ENCODE measurements at regions not wholly inside any gene's neighbourhood (a gene's known extent, or its start where the extent isn't known, plus 50 kb on each side); places are given as distances from the start of the nearest gene placed in this dataset.

DNA sequence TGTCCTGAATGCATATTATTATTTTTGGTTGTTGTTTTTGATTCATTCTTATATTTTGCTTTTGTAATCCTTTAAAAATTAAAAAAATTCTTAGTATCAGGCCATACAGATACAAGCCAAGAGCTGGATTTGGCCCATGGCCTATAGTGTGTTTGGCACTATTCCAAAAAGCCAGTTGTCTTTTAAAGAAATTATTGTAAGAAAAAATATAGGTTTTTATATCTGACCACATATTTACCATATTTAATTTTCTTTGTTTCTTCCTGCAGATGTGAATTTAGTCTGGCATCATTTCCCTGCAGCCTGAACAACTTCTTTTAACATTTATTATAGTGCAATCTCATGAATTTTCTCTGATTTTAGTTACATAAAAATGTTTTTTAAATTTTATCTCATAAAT, 652.8 kb upstream of the NR3C2 start:
- Histone ChIP-seq H3K36me3 (no peaks in the 10 kb centered on the region), H3K9me3 (peaks cover 5% of the 10 kb centered on the region), H3K4me3 (no peak overlapping the region), H3K27me3 (replicated peaks; ENCODE audit: insufficient read depth) (no peaks in the 10 kb centered on the region), H3K27ac (no peak overlapping the region), H3K4me1 (ENCODE audit: control insufficient read depth in 1 of 2, low read depth in 2 of 2) (no peaks in the 10 kb centered on the region)
- ATAC-seq (ENCODE audit: insufficient number of reproducible peaks, low FRiP score, low read depth), result no peak
- TF ChIP-seq, protein P1, sequence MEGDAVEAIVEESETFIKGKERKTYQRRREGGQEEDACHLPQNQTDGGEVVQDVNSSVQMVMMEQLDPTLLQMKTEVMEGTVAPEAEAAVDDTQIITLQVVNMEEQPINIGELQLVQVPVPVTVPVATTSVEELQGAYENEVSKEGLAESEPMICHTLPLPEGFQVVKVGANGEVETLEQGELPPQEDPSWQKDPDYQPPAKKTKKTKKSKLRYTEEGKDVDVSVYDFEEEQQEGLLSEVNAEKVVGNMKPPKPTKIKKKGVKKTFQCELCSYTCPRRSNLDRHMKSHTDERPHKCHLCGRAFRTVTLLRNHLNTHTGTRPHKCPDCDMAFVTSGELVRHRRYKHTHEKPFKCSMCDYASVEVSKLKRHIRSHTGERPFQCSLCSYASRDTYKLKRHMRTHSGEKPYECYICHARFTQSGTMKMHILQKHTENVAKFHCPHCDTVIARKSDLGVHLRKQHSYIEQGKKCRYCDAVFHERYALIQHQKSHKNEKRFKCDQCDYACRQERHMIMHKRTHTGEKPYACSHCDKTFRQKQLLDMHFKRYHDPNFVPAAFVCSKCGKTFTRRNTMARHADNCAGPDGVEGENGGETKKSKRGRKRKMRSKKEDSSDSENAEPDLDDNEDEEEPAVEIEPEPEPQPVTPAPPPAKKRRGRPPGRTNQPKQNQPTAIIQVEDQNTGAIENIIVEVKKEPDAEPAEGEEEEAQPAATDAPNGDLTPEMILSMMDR (IDR thresholded peaks at IDR 0.05), result no peak
- no peak for DNase-seq (ENCODE audit: low spot score)

DNA sequence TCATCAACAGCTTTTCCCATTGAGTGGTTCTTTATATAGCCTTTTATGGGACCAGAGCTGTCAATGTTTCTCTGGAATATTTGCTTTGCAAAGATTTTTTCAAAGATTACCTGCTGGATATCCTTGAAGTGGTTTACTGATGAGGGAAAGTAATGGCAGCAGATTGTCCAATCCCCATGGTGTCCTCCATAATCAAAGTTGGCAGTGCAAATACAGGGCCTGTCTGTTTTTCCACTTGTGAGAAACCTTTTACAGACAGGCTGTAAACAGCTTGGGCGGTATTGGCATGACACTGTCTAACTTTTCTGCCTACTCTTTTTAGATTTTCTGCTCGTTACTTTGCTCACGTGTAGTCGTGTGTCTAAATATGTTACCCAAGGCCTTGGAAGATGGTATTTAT, 641.9 kb upstream of the NR3C2 start:
- TF ChIP-seq, protein P1 (IDR thresholded peaks at IDR 0.05), result no peak
- Histone ChIP-seq H3K27me3 (replicated peaks; ENCODE audit: insufficient read depth) (no peaks in the 10 kb centered on the region), H3K36me3 (no peaks in the 10 kb centered on the region), H3K4me3 (no peak overlapping the region), H3K27ac (no peak overlapping the region), H3K4me1 (ENCODE audit: control insufficient read depth in 1 of 2, low read depth in 2 of 2) (no peaks in the 10 kb centered on the region), H3K9me3 (no peaks in the 10 kb centered on the region)
- ATAC-seq (ENCODE audit: insufficient number of reproducible peaks, low FRiP score, low read depth) (no peak), DNase-seq (ENCODE audit: low spot score) (no peak)

DNA sequence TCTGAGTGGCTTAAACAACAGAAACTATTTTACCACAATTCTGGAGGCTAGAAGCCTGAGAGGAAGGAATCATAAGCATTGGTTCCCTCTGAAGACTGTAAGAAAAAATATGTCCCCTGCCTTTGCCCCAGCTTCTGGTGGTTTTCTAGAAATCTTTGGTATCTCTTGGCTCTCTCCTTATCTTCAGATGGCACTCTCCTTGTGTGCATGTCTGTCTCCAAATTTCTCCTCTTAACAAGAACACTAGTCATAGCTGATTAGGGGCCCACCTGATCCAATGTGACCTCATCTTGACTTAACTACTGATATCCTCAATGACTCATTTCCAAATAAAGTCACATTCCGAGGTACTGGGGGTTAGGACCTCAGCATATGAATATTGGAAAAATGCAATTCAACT, 635.0 kb upstream of the NR3C2 start:
- Histone ChIP-seq H3K4me1 (ENCODE audit: control insufficient read depth in 1 of 2, low read depth in 2 of 2) (no peaks in the 10 kb centered on the region), H3K9me3 (no peaks in the 10 kb centered on the region), H3K36me3 (no peaks in the 10 kb centered on the region), H3K4me3 (no peak overlapping the region), H3K27me3 (replicated peaks; ENCODE audit: insufficient read depth) (no peaks in the 10 kb centered on the region), H3K27ac (no peak overlapping the region)
- no peak for DNase-seq (ENCODE audit: low spot score)
- ATAC-seq (ENCODE audit: insufficient number of reproducible peaks, low FRiP score, low read depth), result no peak
- TF ChIP-seq, protein P1 (IDR thresholded peaks at IDR 0.05), result no peak

DNA sequence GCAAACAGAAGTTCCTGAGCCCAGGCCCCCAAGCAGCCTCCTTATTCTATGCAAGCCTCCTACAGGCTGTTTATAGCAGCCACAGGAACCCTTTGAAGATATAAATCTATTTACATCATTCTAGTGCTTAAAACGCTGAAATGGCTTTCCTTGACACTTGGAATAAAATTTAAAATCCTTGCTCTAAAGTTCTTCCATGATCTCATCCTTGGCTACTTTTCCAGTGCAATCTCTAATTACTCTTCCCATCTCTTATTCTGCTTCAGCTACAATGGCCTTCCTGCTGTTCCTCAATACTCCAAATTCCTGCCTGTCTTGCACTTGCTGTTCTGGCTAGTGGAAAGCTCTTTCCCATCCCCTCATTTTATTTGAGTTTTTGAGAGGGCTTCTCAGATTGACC, 634.2 kb upstream of the NR3C2 start:
- TF ChIP-seq, protein P1 (IDR thresholded peaks at IDR 0.05), result no peak
- H3K4me3 ChIP-seq, result no peak overlapping the region

DNA sequence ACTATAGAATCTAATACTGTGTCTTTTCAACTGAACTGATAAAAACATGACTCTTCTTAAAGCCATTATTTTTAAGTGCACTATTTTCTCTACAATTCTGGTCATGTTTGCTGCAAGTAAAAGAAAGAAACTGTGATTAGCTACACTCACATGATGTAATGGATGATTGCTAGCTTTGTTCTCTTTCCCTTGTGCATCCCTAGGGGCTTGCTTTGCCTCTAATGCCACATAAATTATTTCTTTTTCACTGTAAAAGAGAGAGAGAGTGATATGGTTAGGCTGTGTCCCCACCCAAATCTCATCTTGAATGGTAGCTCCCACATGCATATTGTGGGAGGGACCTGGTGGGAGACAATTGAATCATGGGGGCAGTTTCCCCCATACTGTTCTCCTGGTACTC, 630.2 kb upstream of the NR3C2 start:
- DNase-seq (ENCODE audit: low spot score), result no peak
- ATAC-seq (ENCODE audit: insufficient number of reproducible peaks, low FRiP score, low read depth), result no peak
- H3K9me3 ChIP-seq, result no peaks in the 10 kb centered on the region
- H3K4me1 ChIP-seq (ENCODE audit: control insufficient read depth in 1 of 2, low read depth in 2 of 2), result no peaks in the 10 kb centered on the region
- H3K27ac ChIP-seq, result no peak overlapping the region
- no peaks in the 10 kb centered on the region for H3K36me3 ChIP-seq
- no peaks in the 10 kb centered on the region for H3K27me3 ChIP-seq (replicated peaks; ENCODE audit: insufficient read depth)
- TF ChIP-seq, protein P1 (IDR thresholded peaks at IDR 0.05), result no peak
- H3K4me3 ChIP-seq, result no peak overlapping the region

More for the DNA sequence above, 634.2 kb upstream of the NR3C2 start:
- Histone ChIP-seq H3K4me1 (ENCODE audit: control insufficient read depth in 1 of 2, low read depth in 2 of 2) (no peaks in the 10 kb centered on the region), H3K36me3 (no peaks in the 10 kb centered on the region), H3K27me3 (replicated peaks; ENCODE audit: insufficient read depth) (no peaks in the 10 kb centered on the region), H3K27ac (no peak overlapping the region), H3K9me3 (no peaks in the 10 kb centered on the region)
- no peak for ATAC-seq (ENCODE audit: insufficient number of reproducible peaks, low FRiP score, low read depth)
- no peak for DNase-seq (ENCODE audit: low spot score)

Data from thoracic aorta (tissue), 2 donors.